Testis (tissue), 2 donors: ENCODE measurements at regions not wholly inside any gene's neighbourhood (a gene's known extent, or its start where the extent isn't known, plus 50 kb on each side); places are given as distances from the start of the nearest gene placed in this dataset.

ENCODE experiments used
- CTCF ChIP-seq, 3 experiments: fragments of 450-650 bp in 2 of 3; fragments of 200-600 bp in 1 of 3; sonication (generic) in 1 of 3; IDR thresholded peaks; one replicate each; pipeline ENCODE4 v1.5.1; 2016 to 2019; ENCODE audit warnings: antibody characterized with exemption in 3 of 3, mild to moderate bottlenecking in 2 of 3, moderate library complexity in 1 of 3
- POLR2A ChIP-seq: fragments of 450-650 bp; IDR thresholded peaks from one replicate; pipeline ENCODE4 v1.6.1; 2017; ENCODE audit warnings: antibody characterized with exemption, mild to moderate bottlenecking, moderate library complexity

DNA sequence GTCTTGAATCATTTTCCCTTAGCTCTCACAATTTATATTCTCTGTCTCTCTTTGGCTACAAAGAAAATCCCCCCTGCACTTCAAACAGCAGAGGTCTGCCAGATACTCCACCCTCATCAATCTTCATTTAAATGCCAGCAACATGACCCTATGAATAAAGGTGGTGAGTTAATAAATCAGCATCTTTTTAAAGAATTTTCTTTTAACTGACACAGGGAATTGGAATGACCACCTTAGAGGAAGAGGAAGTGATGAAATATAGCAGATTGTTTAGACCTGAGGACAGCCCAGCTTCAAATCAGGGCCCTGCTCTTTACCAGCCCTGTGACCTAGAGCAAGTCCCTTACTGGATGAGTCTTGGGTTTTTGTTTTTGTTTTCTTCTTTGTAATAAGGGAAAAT is 223.1 kb upstream of the PAPPA start:
- TF ChIP-seq POLR2A (no peak), CTCF (IDR thresholded peaks at IDR 0.05) (no peak)
